HG02798 (cell line): ENCODE measurements at regions not wholly inside any gene's neighbourhood (a gene's known extent, or its start where the extent isn't known, plus 50 kb on each side); places are given as distances from the start of the nearest gene placed in this dataset.

ENCODE experiments used
- ATAC-seq: cut with Tn5 transposase; IDR thresholded peaks from one replicate; pipeline ENCODE4 v1.9.1; 2021; ENCODE audit warnings: mild to moderate bottlenecking; ENCODE audit not compliant: unreplicated experiment, poor library complexity

- ATAC-seq, result no peak
Observed at GRCh38 chr20:63060057-63060991, 53.6 kb upstream of the BHLHE23 start.

GRCh38 chr20:63059684-63060056 is 52.9 kb upstream of the BHLHE23 start:
- ATAC-seq, result no peak

GRCh38 chr20:63058696-63059335 is 52.1 kb upstream of the BHLHE23 start:
- no peak for ATAC-seq

- ATAC-seq, result no peak
Observed at GRCh38 chr20:63057171-63058117, 50.7 kb upstream of the BHLHE23 start.

- ATAC-seq, result no peak
Observed at GRCh38 chr20:63056236-63057170, 49.7 kb upstream of the BHLHE23 start.
